ENCODE measurements at regions not wholly inside any gene's neighbourhood (a gene's known extent, or its start where the extent isn't known, plus 50 kb on each side); places are given as distances from the start of the nearest gene placed in this dataset.

- intact Hi-C loops (cut with micrococcal nuclease) = no loop called here
- H3K36me3 Mint-ChIP-seq (ENCODE audit: low read depth) = no peaks in the 10 kb centered on the region
- no peak for DNase-seq (ENCODE audit: low spot score)
- H3K4me1 Mint-ChIP-seq (ENCODE audit: low read depth) = no peaks in the 10 kb centered on the region
- H3K27me3 Mint-ChIP-seq (ENCODE audit: low read depth) = no peaks in the 10 kb centered on the region
- H3K27ac Mint-ChIP-seq = no peak overlapping the region
- no peaks in the 10 kb centered on the region for H3K9me3 Mint-ChIP-seq
- no peak overlapping the region for H3K4me3 Mint-ChIP-seq (ENCODE audit: low read depth)
These were observed 157.4 kb upstream of the CHORDC1 start for GRCh38 chr11:90380206-90380605.

DNA sequence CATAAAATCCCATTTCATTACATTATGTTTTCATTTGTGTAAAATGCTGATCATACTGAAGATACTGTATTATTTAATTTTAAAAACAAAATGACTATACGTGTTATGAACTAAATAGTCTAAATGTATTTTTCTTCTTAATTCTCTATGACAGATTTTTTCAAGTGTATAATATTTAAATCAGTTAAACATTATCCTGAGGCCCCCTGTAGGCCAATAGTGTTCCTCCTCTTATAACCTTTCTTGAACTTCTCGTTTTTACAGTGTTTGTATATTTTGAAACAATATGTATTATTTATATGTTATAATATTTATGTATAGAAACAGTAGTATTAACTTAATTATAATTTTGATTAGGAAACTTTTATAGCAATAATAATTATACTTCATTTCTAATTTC, 151.1 kb upstream of the CHORDC1 start:
- no peak overlapping the region for H3K4me3 Mint-ChIP-seq (ENCODE audit: low read depth)
- intact Hi-C loops (cut with micrococcal nuclease) = no loop called here

GRCh38 chr11:90364527-90364926, 141.7 kb upstream of the CHORDC1 start:
- intact Hi-C loops (cut with micrococcal nuclease) = no loop called here
- no peak overlapping the region for H3K4me3 Mint-ChIP-seq (ENCODE audit: low read depth)
- H3K4me1 Mint-ChIP-seq (ENCODE audit: low read depth) = no peaks in the 10 kb centered on the region
- no peak overlapping the region for H3K27ac Mint-ChIP-seq
- H3K27me3 Mint-ChIP-seq (ENCODE audit: low read depth) = no peaks in the 10 kb centered on the region
- no peaks in the 10 kb centered on the region for H3K9me3 Mint-ChIP-seq
- no peak for DNase-seq (ENCODE audit: low spot score)
- no peaks in the 10 kb centered on the region for H3K36me3 Mint-ChIP-seq (ENCODE audit: low read depth)

More for the DNA sequence above, 151.1 kb upstream of the CHORDC1 start:
- H3K27me3 Mint-ChIP-seq (ENCODE audit: low read depth) = no peaks in the 10 kb centered on the region
- DNase-seq (ENCODE audit: low spot score) = no peak
- H3K36me3 Mint-ChIP-seq (ENCODE audit: low read depth) = no peaks in the 10 kb centered on the region
- no peaks in the 10 kb centered on the region for H3K4me1 Mint-ChIP-seq (ENCODE audit: low read depth)
- H3K9me3 Mint-ChIP-seq = no peaks in the 10 kb centered on the region
- no peak overlapping the region for H3K27ac Mint-ChIP-seq

GRCh38 chr11:90363739-90364138, 140.9 kb upstream of the CHORDC1 start:
- DNase-seq (ENCODE audit: low spot score) = no peak
- intact Hi-C loops (cut with micrococcal nuclease) = no loop called here
- H3K36me3 Mint-ChIP-seq (ENCODE audit: low read depth) = no peaks in the 10 kb centered on the region
- H3K4me1 Mint-ChIP-seq (ENCODE audit: low read depth) = no peaks in the 10 kb centered on the region
- no peaks in the 10 kb centered on the region for H3K27me3 Mint-ChIP-seq (ENCODE audit: low read depth)
- H3K27ac Mint-ChIP-seq = no peak overlapping the region
- no peak overlapping the region for H3K4me3 Mint-ChIP-seq (ENCODE audit: low read depth)
- no peaks in the 10 kb centered on the region for H3K9me3 Mint-ChIP-seq

DNA sequence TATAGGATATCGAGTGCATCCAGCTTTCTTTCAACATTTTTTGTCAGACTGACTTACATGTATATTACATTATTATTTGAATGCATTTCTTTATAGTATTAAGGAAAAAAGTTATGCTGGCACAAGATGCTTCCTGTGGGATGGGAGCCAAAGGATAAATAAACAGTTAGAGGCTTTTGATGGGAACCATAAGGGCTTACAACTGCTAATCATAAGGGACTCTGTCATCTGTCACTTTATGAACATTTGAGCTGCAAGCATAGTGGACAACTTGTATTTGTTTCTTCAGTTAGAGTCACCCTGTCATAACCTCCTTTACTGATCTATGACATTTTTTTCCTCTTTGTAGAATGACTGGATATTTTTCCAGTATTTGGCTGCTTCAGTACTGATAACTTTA, 132.4 kb upstream of the CHORDC1 start:
- intact Hi-C loops (cut with micrococcal nuclease) = no loop called here
- no peaks in the 10 kb centered on the region for H3K9me3 Mint-ChIP-seq

GRCh38 chr11:90349731-90350130, 126.9 kb upstream of the CHORDC1 start:
- Mint-ChIP-seq H3K4me1 (ENCODE audit: low read depth) (no peaks in the 10 kb centered on the region), H3K27me3 (ENCODE audit: low read depth) (no peaks in the 10 kb centered on the region), H3K9me3 (no peaks in the 10 kb centered on the region), H3K36me3 (ENCODE audit: low read depth) (no peaks in the 10 kb centered on the region), H3K27ac (no peak overlapping the region), H3K4me3 (ENCODE audit: low read depth) (no peak overlapping the region)
- intact Hi-C loops (cut with micrococcal nuclease) = no loop called here
- no peak for DNase-seq (ENCODE audit: low spot score)

More for the DNA sequence above, 132.4 kb upstream of the CHORDC1 start:
- H3K27me3 Mint-ChIP-seq (ENCODE audit: low read depth) = no peaks in the 10 kb centered on the region
- H3K4me1 Mint-ChIP-seq (ENCODE audit: low read depth) = no peaks in the 10 kb centered on the region
- no peak for DNase-seq (ENCODE audit: low spot score)
- H3K36me3 Mint-ChIP-seq (ENCODE audit: low read depth) = no peaks in the 10 kb centered on the region
- no peak overlapping the region for H3K4me3 Mint-ChIP-seq (ENCODE audit: low read depth)
- H3K27ac Mint-ChIP-seq = no peak overlapping the region

DNA sequence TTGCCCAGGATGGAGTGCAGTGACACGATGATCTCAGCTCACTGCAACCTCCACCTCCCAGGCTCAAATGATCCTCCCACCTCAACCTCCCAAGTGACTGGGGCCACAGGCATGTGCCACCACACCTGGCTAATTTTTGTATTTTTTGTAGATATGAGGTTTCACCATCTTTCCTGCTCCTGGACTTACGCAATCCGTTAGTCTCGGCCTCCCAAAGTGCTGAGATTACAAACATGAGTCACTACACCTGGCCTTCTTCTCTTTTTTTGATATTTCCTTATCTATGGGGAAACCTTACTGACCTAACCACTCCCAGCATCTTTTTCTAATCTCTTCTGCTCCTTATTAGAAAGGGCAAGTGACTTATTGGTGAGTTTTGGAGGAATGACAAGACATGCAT, 121.7 kb upstream of the CHORDC1 start:
- Mint-ChIP-seq H3K27me3 (ENCODE audit: low read depth) (no peaks in the 10 kb centered on the region), H3K4me1 (ENCODE audit: low read depth) (no peaks in the 10 kb centered on the region), H3K36me3 (ENCODE audit: low read depth) (no peaks in the 10 kb centered on the region), H3K4me3 (ENCODE audit: low read depth) (no peak overlapping the region), H3K9me3 (no peaks in the 10 kb centered on the region), H3K27ac (no peak overlapping the region)
- intact Hi-C loops (cut with micrococcal nuclease) = no loop called here
- DNase-seq (ENCODE audit: low spot score) = no peak

DNA sequence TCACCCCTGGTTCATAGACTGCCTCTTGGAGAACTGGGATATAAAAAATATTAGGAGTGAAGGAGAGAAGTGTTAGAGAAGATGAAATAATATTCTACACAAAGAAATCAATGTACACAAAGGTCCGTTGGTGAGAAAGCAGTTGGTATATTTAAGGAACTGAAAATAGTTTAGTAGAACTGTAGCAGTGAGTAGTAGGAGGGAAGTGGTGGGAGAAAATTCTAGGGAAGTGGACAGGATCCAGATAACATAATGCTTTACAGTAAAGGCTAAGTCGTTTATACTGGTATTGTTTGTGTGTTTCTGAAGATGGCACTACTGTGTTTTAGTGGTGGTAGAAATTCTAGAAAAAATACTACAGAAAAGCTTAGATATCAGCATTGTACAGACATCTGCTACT, 120.8 kb upstream of the CHORDC1 start:
- no peaks in the 10 kb centered on the region for H3K4me1 Mint-ChIP-seq (ENCODE audit: low read depth)
- intact Hi-C loops (cut with micrococcal nuclease) = no loop called here
- no peak overlapping the region for H3K27ac Mint-ChIP-seq
- no peak for DNase-seq (ENCODE audit: low spot score)
- H3K36me3 Mint-ChIP-seq (ENCODE audit: low read depth) = no peaks in the 10 kb centered on the region
- no peaks in the 10 kb centered on the region for H3K9me3 Mint-ChIP-seq
- H3K4me3 Mint-ChIP-seq (ENCODE audit: low read depth) = no peak overlapping the region
- no peaks in the 10 kb centered on the region for H3K27me3 Mint-ChIP-seq (ENCODE audit: low read depth)

- Mint-ChIP-seq H3K4me1 (ENCODE audit: low read depth) (no peaks in the 10 kb centered on the region), H3K9me3 (no peaks in the 10 kb centered on the region), H3K27ac (no peak overlapping the region), H3K4me3 (ENCODE audit: low read depth) (no peak overlapping the region), H3K27me3 (ENCODE audit: low read depth) (no peaks in the 10 kb centered on the region), H3K36me3 (ENCODE audit: low read depth) (no peaks in the 10 kb centered on the region)
- intact Hi-C loops (cut with micrococcal nuclease) = no loop called here
- no peak for DNase-seq (ENCODE audit: low spot score)
These were observed 119.1 kb upstream of the CHORDC1 start for GRCh38 chr11:90341986-90342385.

DNA sequence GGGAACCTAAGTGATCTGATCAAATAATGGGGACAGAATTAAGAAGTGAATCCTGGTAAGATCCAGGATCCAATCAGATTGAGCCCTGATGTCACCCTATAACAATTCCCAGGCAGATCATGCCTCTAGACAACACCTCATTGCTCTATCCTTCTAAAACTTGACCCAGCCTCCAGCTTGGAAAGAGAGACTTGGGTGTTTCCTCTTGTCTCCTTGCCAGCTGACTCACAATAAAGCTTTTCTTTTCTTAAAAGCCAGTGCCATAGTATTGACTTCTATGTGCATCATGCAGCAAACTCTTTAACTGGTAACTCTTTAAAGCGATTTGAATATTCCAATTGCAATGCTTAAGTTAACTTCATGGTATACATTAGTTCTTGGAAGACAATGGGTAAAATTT, 109.6 kb upstream of the CHORDC1 start:
- H3K27me3 Mint-ChIP-seq (ENCODE audit: low read depth) = no peaks in the 10 kb centered on the region
- H3K36me3 Mint-ChIP-seq (ENCODE audit: low read depth) = no peaks in the 10 kb centered on the region
- H3K4me3 Mint-ChIP-seq (ENCODE audit: low read depth) = no peak overlapping the region
- no peaks in the 10 kb centered on the region for H3K4me1 Mint-ChIP-seq (ENCODE audit: low read depth)
- no peak for DNase-seq (ENCODE audit: low spot score)
- no peak overlapping the region for H3K27ac Mint-ChIP-seq
- H3K9me3 Mint-ChIP-seq = no peaks in the 10 kb centered on the region
- intact Hi-C loops (cut with micrococcal nuclease) = no loop called here

DNA sequence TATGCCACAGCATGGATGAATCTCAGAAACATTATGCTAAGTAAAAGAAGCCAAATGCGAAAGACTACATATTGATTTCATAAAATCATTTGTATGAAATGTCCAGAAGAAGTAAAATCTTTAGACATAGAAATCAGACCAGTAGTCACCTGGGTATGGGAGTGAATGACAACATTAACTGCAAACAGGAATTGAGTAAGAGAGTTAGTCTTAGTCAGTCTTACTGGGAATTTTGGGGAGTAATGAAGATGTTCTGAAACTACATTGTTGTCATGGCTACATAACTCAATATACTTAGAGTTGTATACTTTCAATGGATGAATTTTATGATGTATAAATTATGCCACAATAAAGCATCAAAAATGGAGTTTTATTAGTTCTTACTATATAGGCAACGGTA, 107.8 kb upstream of the CHORDC1 start:
- Mint-ChIP-seq H3K27ac (no peak overlapping the region), H3K4me1 (ENCODE audit: low read depth) (no peaks in the 10 kb centered on the region), H3K27me3 (ENCODE audit: low read depth) (no peaks in the 10 kb centered on the region), H3K4me3 (ENCODE audit: low read depth) (no peak overlapping the region), H3K36me3 (ENCODE audit: low read depth) (no peaks in the 10 kb centered on the region), H3K9me3 (no peaks in the 10 kb centered on the region)
- intact Hi-C loops (cut with micrococcal nuclease) = no loop called here
- DNase-seq (ENCODE audit: low spot score) = no peak

GRCh38 chr11:90329043-90329442, 106.2 kb upstream of the CHORDC1 start:
- no peak for DNase-seq (ENCODE audit: low spot score)
- intact Hi-C loops (cut with micrococcal nuclease) = no loop called here

GRCh38 chr11:90326647-90327046, 103.8 kb upstream of the CHORDC1 start:
- Mint-ChIP-seq H3K27ac (no peak overlapping the region), H3K4me3 (ENCODE audit: low read depth) (no peak overlapping the region), H3K27me3 (ENCODE audit: low read depth) (no peaks in the 10 kb centered on the region), H3K36me3 (ENCODE audit: low read depth) (no peaks in the 10 kb centered on the region), H3K9me3 (no peaks in the 10 kb centered on the region), H3K4me1 (ENCODE audit: low read depth) (no peaks in the 10 kb centered on the region)
- DNase-seq (ENCODE audit: low spot score) = no peak
- intact Hi-C loops (cut with micrococcal nuclease) = no loop called here

More at GRCh38 chr11:90329043-90329442, 106.2 kb upstream of the CHORDC1 start:
- Mint-ChIP-seq H3K4me3 (ENCODE audit: low read depth) (no peak overlapping the region), H3K27ac (no peak overlapping the region), H3K27me3 (ENCODE audit: low read depth) (no peaks in the 10 kb centered on the region), H3K36me3 (ENCODE audit: low read depth) (no peaks in the 10 kb centered on the region), H3K4me1 (ENCODE audit: low read depth) (no peaks in the 10 kb centered on the region), H3K9me3 (no peaks in the 10 kb centered on the region)

- Mint-ChIP-seq H3K36me3 (ENCODE audit: low read depth) (no peaks in the 10 kb centered on the region), H3K9me3 (no peaks in the 10 kb centered on the region), H3K4me1 (ENCODE audit: low read depth) (no peaks in the 10 kb centered on the region), H3K4me3 (ENCODE audit: low read depth) (no peak overlapping the region), H3K27ac (no peak overlapping the region), H3K27me3 (ENCODE audit: low read depth) (no peaks in the 10 kb centered on the region)
- intact Hi-C loops (cut with micrococcal nuclease) = no loop called here
- no peak for DNase-seq (ENCODE audit: low spot score)
These were observed 100.4 kb upstream of the CHORDC1 start for GRCh38 chr11:90323289-90323688.
